Endothelial cell of umbilical vein (primary cell): ENCODE measurements at regions not wholly inside any gene's neighbourhood (a gene's known extent, or its start where the extent isn't known, plus 50 kb on each side); places are given as distances from the start of the nearest gene placed in this dataset.

ENCODE experiments used
- CTCF ChIP-seq, 2 donors: IDR thresholded peaks; 1 replicate in 1 of 2; 2 replicates in 1 of 2; pipeline ENCODE4 v1.5.1; 2011; ENCODE audit warnings: low read length in 2 of 2, mild to moderate bottlenecking in 2 of 2, moderate library complexity in 2 of 2, control low read depth in 1 of 2, inconsistent platforms in 1 of 2, low read depth in 1 of 2; ENCODE audit not compliant: insufficient read depth in 1 of 2; ENCODE audit errors: extremely low read depth in 1 of 2
- GATA2 ChIP-seq: IDR thresholded peaks from 2 replicates; pipeline ENCODE4 v1.7.0; 2011; ENCODE audit warnings: low read depth, mild to moderate bottlenecking, moderate library complexity, mixed read lengths, low read length; ENCODE audit not compliant: insufficient read length, insufficient read depth
- MAX ChIP-seq: IDR thresholded peaks from 2 replicates; pipeline ENCODE4 v1.6.1; 2011; ENCODE audit not compliant: insufficient read depth, insufficient read length
- MYC ChIP-seq: IDR thresholded peaks from one replicate; pipeline ENCODE4 v1.6.1; 2011; ENCODE audit warnings: mild to moderate bottlenecking, low read depth, low read length
- POLR2A ChIP-seq: IDR thresholded peaks from 2 replicates; pipeline ENCODE4 v1.6.1; 2012; ENCODE audit warnings: low read depth, mild to moderate bottlenecking, control low read depth, low read length
- POLR2AphosphoS5 ChIP-seq: IDR thresholded peaks from 2 replicates; pipeline ENCODE4 v1.6.1; 2012; ENCODE audit warnings: low read depth, mild to moderate bottlenecking, control low read depth, low read length, moderate library complexity; ENCODE audit not compliant: insufficient read depth

- no peak for TF ChIP-seq CTCF (IDR thresholded peaks at IDR 0.05; ENCODE audit: extremely low read depth in 1 of 2, insufficient read depth in 1 of 2, low read depth in 1 of 2, low read length in 2 of 2)
- TF ChIP-seq POLR2A: no peak
- no peak for TF ChIP-seq POLR2AphosphoS5
- TF ChIP-seq MYC: no peak
- TF ChIP-seq GATA2: no peak
- no peak for TF ChIP-seq MAX
Measured at GRCh38 chr22:48960576-48960975, 867.1 kb downstream of the BRD1 start.
